Tibial artery (tissue), 4 donors: ENCODE measurements at regions not wholly inside any gene's neighbourhood (a gene's known extent, or its start where the extent isn't known, plus 50 kb on each side); places are given as distances from the start of the nearest gene placed in this dataset.
"Not testable (repeated sequence)": the region's sequence is repeated elsewhere in the genome, so short reads cannot be mapped to it uniquely, and the experiment has no call there.

Experiments
- DNase-seq, 2 donors: peaks; one replicate each; pipeline ENCODE4 v3.0.0-alpha.2; 2019
- H3K27ac ChIP-seq, 2 donors: fragments of 200-600 bp; sonication (generic) in 1 of 2; 1 replicate in 1 of 2; 2 replicates in 1 of 2; pipeline ENCODE4 v1.5.1; 2018 to 2019; ENCODE audit warnings: mild to moderate bottlenecking in 1 of 2
- H3K27me3 ChIP-seq, 2 donors: fragments of 200-600 bp; sonication (generic) in 1 of 2; one replicate each; pipeline versions ENCODE4 v1.5.1 to v1.6.0; 2016 to 2019
- H3K36me3 ChIP-seq, 3 donors: fragments of 200-600 bp; sonication (generic) in 2 of 3; one replicate each; pipeline ENCODE4 v1.5.1; 2016 to 2019; ENCODE audit warnings: mild to moderate bottlenecking in 2 of 3
- H3K4me1 ChIP-seq, 4 donors: fragments of 200-600 bp; sonication (generic) in 2 of 4; 1 replicate in 3 of 4; 2 replicates in 1 of 4; pipeline ENCODE4 v1.5.1; 2016 to 2019
- H3K4me3 ChIP-seq, 2 donors: fragments of 200-600 bp; sonication (generic) in 1 of 2; 1 replicate in 1 of 2; 2 replicates in 1 of 2; pipeline ENCODE4 v1.5.1; 2018 to 2019; ENCODE audit warnings: mild to moderate bottlenecking in 2 of 2
- H3K9me3 ChIP-seq, 3 donors: fragments of 200-600 bp; sonication (generic) in 1 of 3; one replicate each; pipeline ENCODE4 v1.5.1; 2016 to 2019
- CTCF ChIP-seq, 2 experiments: fragments of 200-600 bp in 1 of 2; fragments of 450-650 bp in 1 of 2; IDR thresholded peaks; one replicate each; pipeline ENCODE4 v1.5.1; 2017 to 2019; ENCODE audit warnings: antibody characterized with exemption in 2 of 2, mild to moderate bottlenecking in 1 of 2, moderate library complexity in 1 of 2
- intact Hi-C: fragments of 100-400 bp; cut with DNase I; formaldehyde crosslinking; loops from one replicate; pipeline ENCODE4 v1.15.0; 2023; ENCODE audit warnings: low total_unique reads

- no peak for TF ChIP-seq CTCF (IDR thresholded peaks at IDR 0.05)
- H3K27me3 ChIP-seq, result no peaks in the 10 kb centered on the region
- H3K4me3 ChIP-seq, result no peak overlapping the region
- DNase-seq, result no peak
- H3K36me3 ChIP-seq, result no peaks in the 10 kb centered on the region
- intact Hi-C loops, result no loop called here
- no peaks in the 10 kb centered on the region for H3K9me3 ChIP-seq
- H3K4me1 ChIP-seq, result peaks cover 0 to 5% (median 4%) of the 10 kb centered on the region in 4 donors
- no peak overlapping the region for H3K27ac ChIP-seq
These were observed 355.7 kb downstream of the HS3ST1 start for GRCh38 chr4:11072999-11073398.

DNA sequence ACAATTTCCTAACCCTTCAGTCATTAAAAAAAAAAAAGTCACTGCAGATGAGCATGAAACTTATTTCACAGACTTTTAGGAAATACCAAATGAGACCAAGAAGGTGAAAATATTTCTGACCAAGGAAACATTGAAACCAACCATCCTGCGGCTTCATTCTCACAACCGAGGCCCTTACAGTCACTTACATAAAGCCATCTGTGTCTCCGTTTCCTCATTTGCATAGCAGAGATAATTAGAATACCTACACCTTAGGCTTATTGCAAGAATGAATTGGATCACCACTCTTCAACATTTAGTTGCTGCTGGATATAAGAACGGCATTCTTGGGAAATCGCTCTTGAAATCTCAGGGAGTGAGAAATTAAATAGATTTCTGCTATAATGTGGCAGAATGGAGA, 356.2 kb downstream of the HS3ST1 start:
- Histone ChIP-seq H3K9me3 (no peaks in the 10 kb centered on the region), H3K4me1 (peaks cover 0 to 5% (median 4%) of the 10 kb centered on the region in 4 donors), H3K4me3 (no peak overlapping the region), H3K27ac (no peak overlapping the region), H3K27me3 (no peaks in the 10 kb centered on the region), H3K36me3 (no peaks in the 10 kb centered on the region)
- intact Hi-C loops, result no loop called here
- DNase-seq, result no peak
- no peak for TF ChIP-seq CTCF (IDR thresholded peaks at IDR 0.05)

- intact Hi-C loops, result no loop called here
- no peak overlapping the region for H3K4me3 ChIP-seq
- DNase-seq, result no peak
- no peak overlapping the region for H3K27ac ChIP-seq
- peaks cover 0 to 5% (median 4%) of the 10 kb centered on the region in 4 donors for H3K4me1 ChIP-seq
- no peaks in the 10 kb centered on the region for H3K36me3 ChIP-seq
- no peaks in the 10 kb centered on the region for H3K9me3 ChIP-seq
- no peaks in the 10 kb centered on the region for H3K27me3 ChIP-seq
- TF ChIP-seq CTCF (IDR thresholded peaks at IDR 0.05), result no peak
These were observed 357.9 kb downstream of the HS3ST1 start for GRCh38 chr4:11070813-11071212.

GRCh38 chr4:11069581-11070211, 359.0 kb downstream of the HS3ST1 start:
- peaks cover 0 to 5% (median 4%) of the 10 kb centered on the region in 4 donors for H3K4me1 ChIP-seq
- no peak for TF ChIP-seq CTCF (IDR thresholded peaks at IDR 0.05)
- H3K27me3 ChIP-seq, result no peaks in the 10 kb centered on the region
- no peaks in the 10 kb centered on the region for H3K9me3 ChIP-seq
- H3K4me3 ChIP-seq, result no peak overlapping the region
- H3K36me3 ChIP-seq, result no peaks in the 10 kb centered on the region
- intact Hi-C loops, result no loop called here
- no peak for DNase-seq
- no peak overlapping the region for H3K27ac ChIP-seq

GRCh38 chr4:11069083-11069482, 359.6 kb downstream of the HS3ST1 start:
- H3K4me1 ChIP-seq, result peaks cover 0 to 5% (median 4%) of the 10 kb centered on the region in 4 donors
- DNase-seq, result no peak
- intact Hi-C loops, result no loop called here
- H3K36me3 ChIP-seq, result no peaks in the 10 kb centered on the region
- no peak overlapping the region for H3K4me3 ChIP-seq
- no peak overlapping the region for H3K27ac ChIP-seq
- no peaks in the 10 kb centered on the region for H3K9me3 ChIP-seq
- no peak for TF ChIP-seq CTCF (IDR thresholded peaks at IDR 0.05)
- no peaks in the 10 kb centered on the region for H3K27me3 ChIP-seq

GRCh38 chr4:11066584-11066983, 362.1 kb downstream of the HS3ST1 start:
- DNase-seq, H3K27me3 ChIP-seq, H3K4me3 ChIP-seq, intact Hi-C loops, H3K27ac ChIP-seq, H3K4me1 ChIP-seq, H3K36me3 ChIP-seq, H3K9me3 ChIP-seq: not testable (repeated sequence)

GRCh38 chr4:11060637-11061036, 368.1 kb downstream of the HS3ST1 start:
- H3K27ac ChIP-seq, H3K4me1 ChIP-seq, intact Hi-C loops, H3K4me3 ChIP-seq, H3K9me3 ChIP-seq, H3K27me3 ChIP-seq, DNase-seq, H3K36me3 ChIP-seq: not testable (repeated sequence)

GRCh38 chr4:11054937-11055336, 370.4 kb upstream of the CLNK start:
- H3K9me3 ChIP-seq, H3K27ac ChIP-seq, intact Hi-C loops, H3K4me3 ChIP-seq, H3K27me3 ChIP-seq, H3K4me1 ChIP-seq, DNase-seq, H3K36me3 ChIP-seq: not testable (repeated sequence)
